ENCODE measurements at regions not wholly inside any gene's neighbourhood (a gene's known extent, or its start where the extent isn't known, plus 50 kb on each side); places are given as distances from the start of the nearest gene placed in this dataset.
"Not testable (repeated sequence)": the region's sequence is repeated elsewhere in the genome, so short reads cannot be mapped to it uniquely, and the experiment has no call there.

GRCh38 chr4:137952116-137952515 lies 290.0 kb downstream of the SLC7A11 start:
- DNase-seq, result no peak

- DNase-seq, result peak; percentile 2
These were observed 291.9 kb downstream of the SLC7A11 start for GRCh38 chr4:137950286-137950685.

GRCh38 chr4:137949746-137950145 lies 292.4 kb downstream of the SLC7A11 start:
- DNase-seq, result peak; percentile 61

- peak; percentile 43 for DNase-seq
These were observed 295.5 kb downstream of the SLC7A11 start for GRCh38 chr4:137946453-137947174.

DNA sequence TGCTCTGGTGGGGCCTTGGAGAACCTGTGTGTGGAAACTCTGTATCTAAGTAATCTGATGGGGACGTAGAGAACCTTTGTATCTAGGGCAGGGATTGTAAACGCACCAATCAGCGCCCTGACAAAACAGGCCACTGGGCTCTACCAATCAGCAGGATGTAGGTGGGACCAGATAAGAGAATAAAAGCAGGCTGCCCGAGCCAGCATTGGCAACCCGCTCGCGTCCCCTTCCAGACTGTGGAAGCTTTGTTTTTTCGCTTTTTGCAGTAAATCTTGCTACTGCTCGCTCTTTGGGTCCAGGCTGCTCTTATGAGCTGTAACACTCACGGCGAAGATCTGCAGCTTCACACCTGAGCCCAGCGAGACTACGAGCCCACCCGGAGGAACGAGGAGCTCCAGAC lies 299.3 kb downstream of the SLC7A11 start:
- DNase-seq, result not testable (repeated sequence)

- DNase-seq, result not testable (repeated sequence)
These were observed 300.1 kb downstream of the SLC7A11 start for GRCh38 chr4:137942015-137942515.

GRCh38 chr4:137934911-137935310 lies 307.2 kb downstream of the SLC7A11 start:
- DNase-seq, result no peak

DNA sequence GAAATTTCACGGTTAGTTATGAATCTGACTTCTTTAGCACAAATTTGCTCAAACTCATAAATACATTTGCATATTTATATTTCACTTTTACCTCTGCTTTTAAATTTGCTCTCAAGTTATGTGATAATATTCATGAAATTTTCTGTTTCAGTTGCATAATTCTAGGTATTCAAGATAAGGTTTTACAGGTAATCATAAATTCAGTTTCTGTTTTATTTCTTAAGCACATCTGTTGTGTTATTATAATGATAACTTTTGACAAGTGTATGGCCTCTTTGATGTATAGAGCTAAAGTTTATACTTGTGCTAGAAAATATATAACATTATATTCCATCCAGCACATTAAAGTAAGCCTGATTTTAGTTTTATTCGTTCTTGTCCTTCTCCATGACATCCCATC lies 308.1 kb downstream of the SLC7A11 start:
- DNase-seq, result no peak

DNA sequence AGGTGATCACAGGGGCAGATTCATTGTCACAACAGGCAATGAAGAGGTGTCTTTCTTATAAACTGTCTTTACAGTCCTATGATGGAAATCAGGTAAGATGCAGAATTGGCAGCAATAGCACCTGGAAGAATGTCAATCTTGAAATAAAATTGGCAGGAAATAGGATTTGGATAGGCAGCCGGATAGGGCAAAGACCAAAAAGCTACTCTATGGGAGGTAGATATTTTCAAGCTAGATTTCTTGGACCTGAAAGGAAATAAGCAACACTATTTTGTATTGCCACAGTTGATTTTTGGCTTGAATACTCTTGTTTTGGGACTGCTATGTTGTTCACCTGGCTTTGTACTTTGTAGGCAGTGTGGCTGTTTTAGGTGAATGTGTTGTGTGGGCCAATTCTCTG lies 314.2 kb downstream of the SLC7A11 start:
- DNase-seq, result no peak

GRCh38 chr4:137923494-137923893 lies 318.7 kb downstream of the SLC7A11 start:
- no peak for DNase-seq

- no peak for DNase-seq
These were observed 319.4 kb downstream of the SLC7A11 start for GRCh38 chr4:137922721-137923120.

DNA sequence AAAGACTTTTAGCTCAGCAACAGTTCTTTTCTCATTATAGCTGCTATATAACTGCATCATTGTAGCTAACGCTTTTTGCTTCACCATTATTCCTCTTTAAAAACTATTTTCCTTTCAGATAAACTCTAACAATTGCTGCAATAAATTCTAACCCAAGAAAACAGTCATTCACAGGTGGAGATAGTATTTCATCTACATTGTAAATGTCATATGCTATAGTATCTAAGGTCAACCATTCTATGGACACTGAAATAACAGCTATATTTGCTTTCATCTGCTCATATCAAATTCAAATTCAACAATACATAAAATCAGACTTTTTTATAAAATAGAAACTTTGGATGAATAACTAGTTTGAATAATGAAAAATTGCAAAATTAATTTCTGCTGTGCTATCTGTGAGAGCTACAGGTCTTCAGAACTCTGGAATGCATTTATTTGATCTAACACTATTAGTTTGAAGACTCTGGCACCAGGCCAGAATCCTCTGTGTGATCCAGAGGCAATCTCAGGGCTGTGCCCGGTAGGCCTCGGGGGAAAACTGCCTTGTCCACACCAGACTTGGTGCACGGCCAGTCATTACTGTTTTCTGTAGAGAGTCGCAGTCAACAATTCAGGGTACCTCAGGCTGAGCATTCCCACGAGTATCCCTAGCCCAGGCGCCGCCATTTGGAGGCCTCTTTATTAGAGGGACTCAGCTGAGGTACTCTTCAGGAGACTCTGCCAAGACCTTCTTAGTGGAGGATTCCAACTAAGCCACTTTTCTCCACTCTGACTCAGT lies 332.4 kb downstream of the SLC7A11 start:
- peak; percentile 6 for DNase-seq

DNA sequence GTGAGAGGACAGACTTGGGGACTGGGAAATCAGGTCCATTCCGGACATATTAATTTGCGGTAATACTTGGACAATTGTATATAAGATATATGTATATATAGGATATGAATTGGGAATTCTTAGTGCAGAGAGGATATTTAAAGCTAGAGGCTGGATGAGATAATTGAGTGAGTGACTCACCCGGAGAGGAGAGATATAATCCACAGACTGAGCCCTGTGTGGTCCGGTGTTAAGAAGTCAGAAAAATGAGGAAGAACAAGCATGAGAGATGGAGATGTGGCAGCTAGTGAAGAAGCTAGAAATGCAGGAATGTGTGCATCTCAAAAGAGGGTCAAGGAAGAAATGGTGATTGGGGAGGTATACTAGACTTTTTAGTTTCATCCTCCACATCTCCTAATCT lies 336.2 kb downstream of the SLC7A11 start:
- peak; percentile 71 for DNase-seq

- no peak for DNase-seq
These were observed 341.0 kb downstream of the SLC7A11 start for GRCh38 chr4:137901114-137901513.

- DNase-seq, result peak; percentile 63
These were observed 345.9 kb downstream of the SLC7A11 start for GRCh38 chr4:137896221-137896737.

- DNase-seq, result not testable (repeated sequence)
These were observed 346.6 kb downstream of the SLC7A11 start for GRCh38 chr4:137895515-137895914.

DNA sequence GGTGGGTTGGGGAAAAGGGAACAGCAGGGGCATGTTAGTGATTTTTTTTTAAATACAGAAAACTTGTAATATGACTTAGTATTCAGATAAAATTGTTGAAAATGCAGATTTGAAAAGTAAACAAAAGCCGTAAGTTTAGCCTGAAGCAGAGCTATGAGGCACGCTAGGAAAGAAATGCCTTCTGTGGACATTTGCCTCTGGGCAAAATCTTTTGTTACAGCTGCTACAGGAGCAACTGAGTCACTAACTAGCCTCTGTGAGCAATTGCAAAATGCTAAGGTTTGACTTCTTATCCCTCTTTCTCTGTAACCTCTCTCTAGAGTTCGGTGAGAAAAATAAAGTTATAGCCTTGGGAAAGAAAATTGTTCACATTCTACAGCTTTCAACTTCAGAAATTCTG lies 350.0 kb downstream of the SLC7A11 start:
- DNase-seq, result peak; percentile 15

- no peak for DNase-seq
These were observed 351.3 kb downstream of the SLC7A11 start for GRCh38 chr4:137890812-137891211.

GRCh38 chr4:137881641-137882040 lies 349.3 kb upstream of the PCDH18 start:
- DNase-seq, result no peak

- DNase-seq, result not testable (repeated sequence)
These were observed 335.8 kb upstream of the PCDH18 start for GRCh38 chr4:137868067-137868466.

- no peak for DNase-seq
These were observed 334.4 kb upstream of the PCDH18 start for GRCh38 chr4:137866671-137867070.

DNA sequence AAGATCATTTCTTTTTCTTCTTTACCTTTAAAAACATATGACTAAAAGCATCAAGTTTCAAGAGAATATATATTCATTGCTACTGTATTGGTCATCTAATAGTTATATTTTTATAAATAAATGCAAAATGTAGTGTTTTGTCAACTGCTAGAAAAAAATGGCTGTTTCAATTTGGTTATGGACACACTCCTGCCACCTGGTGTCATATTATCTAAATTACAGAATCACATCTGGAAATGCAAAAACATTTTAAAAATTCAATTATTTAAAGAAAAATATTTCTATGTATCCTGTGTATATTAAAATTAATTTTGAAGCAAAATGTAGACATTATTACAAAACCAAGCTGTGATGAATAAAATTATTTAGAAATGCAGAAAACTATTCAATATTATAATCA lies 329.4 kb upstream of the PCDH18 start:
- peak; percentile 41 for DNase-seq

GRCh38 chr4:137853424-137853823 lies 321.1 kb upstream of the PCDH18 start:
- no peak for DNase-seq

GRCh38 chr4:137852326-137852725 lies 320.0 kb upstream of the PCDH18 start:
- no peak for DNase-seq

All from fibroblast of skin of back (primary cell).